Activated CD4-positive, alpha-beta memory T cell treated with anti-CD3 and anti-CD28 coated beads for 36 hours (primary cell): ENCODE measurements at regions not wholly inside any gene's neighbourhood (a gene's known extent, or its start where the extent isn't known, plus 50 kb on each side); places are given as distances from the start of the nearest gene placed in this dataset.

Experiments
- CTCF ChIA-PET: fragments of 350-600 bp; sonication (Branson Sonifier 250); formaldehyde crosslinking; loops from one replicate; lab custom pipeline; 2021; ENCODE audit warnings: antibody characterized with exemption, inconsistent platforms; lab: Charles Lee
- POLR2A ChIA-PET: fragments of 350-600 bp; sonication (Branson Sonifier 250); formaldehyde crosslinking; loops from one replicate; lab custom pipeline; 2021; ENCODE audit warnings: antibody characterized with exemption; lab: Charles Lee
- DNase-seq: peaks from one replicate; pipeline ENCODE4 v3.0.0-alpha.2; 2020
- H3K27ac Mint-ChIP-seq: one replicate; pipeline ENCODE4 v1.8.0; 2021; ENCODE audit warnings: mixed read lengths
- H3K27me3 Mint-ChIP-seq: one replicate; pipeline ENCODE4 v1.8.0; 2021; ENCODE audit warnings: mixed read lengths
- H3K36me3 Mint-ChIP-seq: one replicate; pipeline ENCODE4 v1.8.0; 2021; ENCODE audit warnings: mixed read lengths
- H3K4me1 Mint-ChIP-seq: one replicate; pipeline ENCODE4 v1.8.0; 2021; ENCODE audit warnings: low read depth, mixed read lengths
- H3K4me3 Mint-ChIP-seq: one replicate; pipeline ENCODE4 v1.8.0; 2021; ENCODE audit warnings: mild to moderate bottlenecking, mixed read lengths
- H3K9me3 Mint-ChIP-seq: one replicate; pipeline ENCODE4 v1.8.0; 2021; ENCODE audit warnings: mixed read lengths
- intact Hi-C: fragments of 100-400 bp; cut with micrococcal nuclease; formaldehyde crosslinking; loops from one replicate; pipeline ENCODE4 v1.15.1; 2023

GRCh38 chr7:28231176-28231575 is 50.6 kb upstream of the JAZF1 start:
- H3K4me1 Mint-ChIP-seq, result no peaks in the 10 kb centered on the region
- H3K4me3 Mint-ChIP-seq, result no peak overlapping the region
- no peak for DNase-seq
- no peak overlapping the region for H3K27ac Mint-ChIP-seq
- POLR2A ChIA-PET, result no interaction called here
- intact Hi-C loops, result no loop called here
- no peaks in the 10 kb centered on the region for H3K9me3 Mint-ChIP-seq
- CTCF ChIA-PET, result interaction anchor here (0.6 kb wide), 1 partner anchor 210 kb away, joined by 3 read pairs; no protein-coding TSS in a partner anchor
- peaks cover 22% of the 10 kb centered on the region for H3K27me3 Mint-ChIP-seq
- H3K36me3 Mint-ChIP-seq, result no peaks in the 10 kb centered on the region

- Mint-ChIP-seq H3K27ac (no peak overlapping the region), H3K36me3 (no peaks in the 10 kb centered on the region), H3K4me1 (peaks cover 9% of the 10 kb centered on the region), H3K27me3 (peaks cover 35% of the 10 kb centered on the region), H3K4me3 (no peak overlapping the region), H3K9me3 (no peaks in the 10 kb centered on the region)
- intact Hi-C loops, result no loop called here
- ChIA-PET CTCF (no interaction called here), POLR2A (no interaction called here)
- no peak for DNase-seq
Observed at GRCh38 chr7:28236560-28236959, 56.0 kb upstream of the JAZF1 start.

DNA sequence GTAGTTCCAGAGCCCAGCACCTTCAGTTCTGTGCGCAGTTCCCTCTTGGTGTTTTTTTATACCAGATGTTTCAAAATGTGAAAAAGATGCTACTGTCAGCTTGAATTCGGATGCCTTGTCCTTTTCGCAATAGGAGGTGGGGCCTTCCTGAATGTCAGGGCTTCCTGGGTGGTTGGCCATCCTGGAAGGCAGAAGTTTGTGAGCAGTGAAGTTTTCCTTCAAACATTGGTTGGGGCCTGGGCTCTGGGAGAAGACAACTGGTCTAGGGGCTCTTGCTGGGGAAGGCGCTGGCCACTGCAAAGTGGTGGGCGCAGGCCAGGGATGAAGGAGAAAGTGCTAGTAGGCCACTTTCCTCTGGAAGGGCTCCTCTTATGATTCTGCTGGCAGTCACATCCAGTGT is 56.8 kb upstream of the JAZF1 start:
- ChIA-PET CTCF (no interaction called here), POLR2A (no interaction called here)
- H3K27ac Mint-ChIP-seq, result no peak overlapping the region
- H3K9me3 Mint-ChIP-seq, result no peaks in the 10 kb centered on the region
- no peak overlapping the region for H3K4me3 Mint-ChIP-seq
- no peak for DNase-seq
- peaks cover 39% of the 10 kb centered on the region for H3K27me3 Mint-ChIP-seq
- intact Hi-C loops, result no loop called here
- H3K4me1 Mint-ChIP-seq, result peaks cover 9% of the 10 kb centered on the region
- no peaks in the 10 kb centered on the region for H3K36me3 Mint-ChIP-seq

DNA sequence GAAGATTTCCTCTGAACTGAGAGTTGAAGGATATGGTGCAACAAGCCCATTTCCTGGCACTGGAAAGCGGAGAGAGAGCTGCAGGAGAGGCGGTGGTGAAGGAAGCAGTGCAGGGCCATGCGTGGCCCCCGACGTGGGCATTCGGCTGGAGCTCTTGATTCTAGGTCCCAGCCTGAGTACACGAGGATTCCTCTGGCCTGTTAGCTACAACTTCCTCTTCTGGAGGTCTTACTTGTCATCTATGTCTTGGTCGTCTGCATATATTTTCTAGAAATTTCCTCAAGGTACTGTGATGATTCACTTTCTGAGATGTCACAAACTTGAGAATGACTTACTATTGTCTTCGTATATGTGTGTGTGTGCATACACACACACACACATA is 59.2 kb upstream of the JAZF1 start:
- ChIA-PET CTCF (no interaction called here), POLR2A (interaction anchor here (0.7 kb wide), 1 partner anchor 32 kb away, joined by 3 read pairs; no protein-coding TSS in a partner anchor)
- no peak overlapping the region for H3K27ac Mint-ChIP-seq
- no peaks in the 10 kb centered on the region for H3K9me3 Mint-ChIP-seq
- no peak overlapping the region for H3K4me3 Mint-ChIP-seq
- DNase-seq, result peak; percentile 12
- H3K27me3 Mint-ChIP-seq, result peaks cover 43% of the 10 kb centered on the region
- H3K4me1 Mint-ChIP-seq, result peaks cover 9% of the 10 kb centered on the region
- intact Hi-C loops, result loop anchor here (1.0 to 2.0 kb wide), 5 partner anchors 33 to 203 kb away; no protein-coding TSS in a partner anchor
- H3K36me3 Mint-ChIP-seq, result no peaks in the 10 kb centered on the region

GRCh38 chr7:28240481-28240880 is 59.9 kb upstream of the JAZF1 start:
- POLR2A ChIA-PET, result no interaction called here
- intact Hi-C loops, result no loop called here
- Mint-ChIP-seq H3K4me1 (peaks cover 9% of the 10 kb centered on the region), H3K27ac (no peak overlapping the region), H3K9me3 (no peaks in the 10 kb centered on the region), H3K27me3 (peaks cover 41% of the 10 kb centered on the region), H3K4me3 (no peak overlapping the region), H3K36me3 (no peaks in the 10 kb centered on the region)
- CTCF ChIA-PET, result no interaction called here
- no peak for DNase-seq

- POLR2A ChIA-PET, result no interaction called here
- H3K27ac Mint-ChIP-seq, result no peak overlapping the region
- no peak overlapping the region for H3K4me3 Mint-ChIP-seq
- intact Hi-C loops, result no loop called here
- peaks cover 2% of the 10 kb centered on the region for H3K9me3 Mint-ChIP-seq
- no peak for DNase-seq
- no peaks in the 10 kb centered on the region for H3K36me3 Mint-ChIP-seq
- H3K27me3 Mint-ChIP-seq, result peaks cover 29% of the 10 kb centered on the region
- peaks cover 9% of the 10 kb centered on the region for H3K4me1 Mint-ChIP-seq
- CTCF ChIA-PET, result no interaction called here
Observed at GRCh38 chr7:28243861-28244260, 63.3 kb upstream of the JAZF1 start.

- DNase-seq, result no peak
- Mint-ChIP-seq H3K27ac (no peak overlapping the region), H3K4me3 (no peak overlapping the region), H3K36me3 (no peaks in the 10 kb centered on the region), H3K9me3 (peaks cover 6% of the 10 kb centered on the region), H3K27me3 (peaks cover 31% of the 10 kb centered on the region), H3K4me1 (no peaks in the 10 kb centered on the region)
- CTCF ChIA-PET, result no interaction called here
- intact Hi-C loops, result no loop called here
- POLR2A ChIA-PET, result no interaction called here
Observed at GRCh38 chr7:28245123-28245878, 64.7 kb upstream of the JAZF1 start.

GRCh38 chr7:28246921-28247461 is 66.4 kb upstream of the JAZF1 start:
- ChIA-PET POLR2A (interaction anchor here (0.7 kb wide), 1 partner anchor 67 kb away, joined by 4 read pairs; no protein-coding TSS in a partner anchor), CTCF (interaction anchor here (0.6 kb wide), 1 partner anchor 201 kb away, joined by 3 read pairs; no protein-coding TSS in a partner anchor)
- H3K36me3 Mint-ChIP-seq, result no peaks in the 10 kb centered on the region
- H3K27me3 Mint-ChIP-seq, result peaks cover 17% of the 10 kb centered on the region
- peaks cover 6% of the 10 kb centered on the region for H3K9me3 Mint-ChIP-seq
- no peak overlapping the region for H3K27ac Mint-ChIP-seq
- DNase-seq, result no peak
- intact Hi-C loops, result no loop called here
- H3K4me1 Mint-ChIP-seq, result no peaks in the 10 kb centered on the region
- no peak overlapping the region for H3K4me3 Mint-ChIP-seq

DNA sequence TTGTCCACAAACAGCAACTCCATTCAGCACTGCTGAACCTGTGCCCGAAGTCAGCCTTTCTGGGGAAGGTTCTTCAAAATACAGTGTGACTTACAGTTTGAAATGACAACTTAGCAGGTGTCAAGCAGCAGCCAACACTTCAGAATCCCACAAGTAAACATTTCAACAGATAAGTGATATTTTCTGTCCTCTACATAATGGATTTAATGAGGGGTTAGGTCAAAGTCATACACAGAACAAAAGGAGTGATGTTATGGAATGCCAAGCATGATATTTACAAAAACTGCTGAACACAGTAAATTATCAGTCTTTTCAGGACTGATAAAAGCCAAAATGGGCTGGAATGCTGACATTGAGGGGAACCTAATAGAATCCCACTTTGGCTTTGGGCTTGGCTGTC is 77.6 kb upstream of the JAZF1 start:
- intact Hi-C loops, result no loop called here
- CTCF ChIA-PET, result no interaction called here
- H3K27ac Mint-ChIP-seq, result no peak overlapping the region
- H3K27me3 Mint-ChIP-seq, result peaks cover 35% of the 10 kb centered on the region
- POLR2A ChIA-PET, result no interaction called here
- no peak overlapping the region for H3K4me3 Mint-ChIP-seq
- no peaks in the 10 kb centered on the region for H3K9me3 Mint-ChIP-seq
- H3K36me3 Mint-ChIP-seq, result no peaks in the 10 kb centered on the region
- H3K4me1 Mint-ChIP-seq, result no peaks in the 10 kb centered on the region
- DNase-seq, result no peak

DNA sequence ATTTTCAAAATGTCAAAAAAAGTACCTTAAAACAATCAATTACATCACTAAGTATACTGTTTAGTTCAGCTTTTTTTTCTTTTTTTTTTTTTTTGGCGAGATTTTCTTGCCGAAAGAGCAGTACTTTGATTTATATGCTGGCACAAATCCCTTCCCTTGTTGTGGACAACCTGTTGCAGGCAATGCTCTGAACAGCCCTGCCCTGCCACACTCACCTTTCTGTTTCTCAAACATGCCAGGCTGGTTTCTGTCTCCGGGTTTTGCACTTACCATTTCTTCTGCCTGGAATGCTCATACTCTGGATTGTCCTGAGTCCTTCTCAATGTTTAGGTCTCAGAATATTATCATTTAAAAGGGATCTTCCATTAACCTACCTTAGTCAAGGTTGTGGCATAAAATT is 80.4 kb upstream of the JAZF1 start:
- CTCF ChIA-PET, result interaction anchor here (0.7 kb wide), 1 partner anchor 166 kb away, joined by 3 read pairs; no protein-coding TSS in a partner anchor
- Mint-ChIP-seq H3K9me3 (no peaks in the 10 kb centered on the region), H3K27ac (no peak overlapping the region)

GRCh38 chr7:28263622-28264271 is 83.2 kb upstream of the JAZF1 start:
- ChIA-PET CTCF (no interaction called here), POLR2A (no interaction called here)
- no peaks in the 10 kb centered on the region for H3K36me3 Mint-ChIP-seq
- peaks cover 2% of the 10 kb centered on the region for H3K4me1 Mint-ChIP-seq
- H3K27ac Mint-ChIP-seq, result no peak overlapping the region
- H3K4me3 Mint-ChIP-seq, result no peak overlapping the region
- peaks cover 52% of the 10 kb centered on the region for H3K27me3 Mint-ChIP-seq
- H3K9me3 Mint-ChIP-seq, result no peaks in the 10 kb centered on the region
- intact Hi-C loops, result no loop called here
- no peak for DNase-seq

More for the DNA sequence above, 80.4 kb upstream of the JAZF1 start:
- DNase-seq, result no peak
- POLR2A ChIA-PET, result no interaction called here
- H3K36me3 Mint-ChIP-seq, result no peaks in the 10 kb centered on the region
- intact Hi-C loops, result no loop called here
- H3K4me3 Mint-ChIP-seq, result no peak overlapping the region
- H3K4me1 Mint-ChIP-seq, result no peaks in the 10 kb centered on the region
- peaks cover 49% of the 10 kb centered on the region for H3K27me3 Mint-ChIP-seq

DNA sequence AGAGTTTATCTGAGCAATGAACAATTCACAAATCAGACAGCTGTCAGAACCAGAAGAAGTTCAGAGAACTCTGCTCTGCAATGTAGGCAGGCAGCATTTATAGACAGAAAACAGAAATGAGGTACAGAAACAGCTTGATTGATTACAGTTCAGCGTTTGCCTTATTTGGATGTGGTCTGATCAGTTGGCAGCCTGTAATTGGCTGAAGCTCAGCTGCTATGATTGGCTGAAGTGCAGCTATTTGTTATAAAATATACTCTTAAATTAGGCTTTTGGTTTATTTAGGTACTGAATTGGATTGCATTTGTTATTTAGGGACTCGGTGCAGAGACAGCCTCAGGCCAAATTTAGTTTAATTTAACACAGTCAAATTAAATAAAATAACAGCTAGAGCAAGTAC is 85.8 kb upstream of the JAZF1 start:
- no peaks in the 10 kb centered on the region for H3K36me3 Mint-ChIP-seq
- no peak overlapping the region for H3K4me3 Mint-ChIP-seq
- POLR2A ChIA-PET, result no interaction called here
- peaks cover 7% of the 10 kb centered on the region for H3K4me1 Mint-ChIP-seq
- intact Hi-C loops, result no loop called here
- CTCF ChIA-PET, result no interaction called here
- no peaks in the 10 kb centered on the region for H3K9me3 Mint-ChIP-seq
- DNase-seq, result no peak
- H3K27ac Mint-ChIP-seq, result no peak overlapping the region
- peaks cover 54% of the 10 kb centered on the region for H3K27me3 Mint-ChIP-seq
